ENCODE measurements at regions not wholly inside any gene's neighbourhood (a gene's known extent, or its start where the extent isn't known, plus 50 kb on each side); places are given as distances from the start of the nearest gene placed in this dataset.
"Not testable (repeated sequence)": the region's sequence is repeated elsewhere in the genome, so short reads cannot be mapped to it uniquely, and the experiment has no call there.

DNA sequence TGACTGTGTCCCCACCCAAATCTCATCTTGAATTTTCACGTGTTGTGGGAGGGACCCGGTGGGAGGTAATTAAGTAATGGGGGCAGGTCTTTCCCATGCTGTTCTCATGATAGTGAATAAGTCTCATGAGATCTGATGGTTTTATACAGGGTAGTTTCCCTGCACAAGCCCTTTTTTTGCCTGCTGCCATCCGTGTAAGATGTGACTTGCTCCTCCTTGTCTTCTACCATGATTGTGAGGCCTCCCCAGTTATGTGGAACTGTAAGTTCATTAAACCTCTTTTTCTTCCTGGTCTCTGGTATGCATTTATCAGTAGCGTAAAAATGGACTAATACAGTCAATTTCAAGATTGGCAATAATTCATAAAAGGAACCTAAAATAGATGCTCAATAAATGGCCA, 261.0 kb downstream of the ETV1 start:
- TF ChIP-seq, protein P1, sequence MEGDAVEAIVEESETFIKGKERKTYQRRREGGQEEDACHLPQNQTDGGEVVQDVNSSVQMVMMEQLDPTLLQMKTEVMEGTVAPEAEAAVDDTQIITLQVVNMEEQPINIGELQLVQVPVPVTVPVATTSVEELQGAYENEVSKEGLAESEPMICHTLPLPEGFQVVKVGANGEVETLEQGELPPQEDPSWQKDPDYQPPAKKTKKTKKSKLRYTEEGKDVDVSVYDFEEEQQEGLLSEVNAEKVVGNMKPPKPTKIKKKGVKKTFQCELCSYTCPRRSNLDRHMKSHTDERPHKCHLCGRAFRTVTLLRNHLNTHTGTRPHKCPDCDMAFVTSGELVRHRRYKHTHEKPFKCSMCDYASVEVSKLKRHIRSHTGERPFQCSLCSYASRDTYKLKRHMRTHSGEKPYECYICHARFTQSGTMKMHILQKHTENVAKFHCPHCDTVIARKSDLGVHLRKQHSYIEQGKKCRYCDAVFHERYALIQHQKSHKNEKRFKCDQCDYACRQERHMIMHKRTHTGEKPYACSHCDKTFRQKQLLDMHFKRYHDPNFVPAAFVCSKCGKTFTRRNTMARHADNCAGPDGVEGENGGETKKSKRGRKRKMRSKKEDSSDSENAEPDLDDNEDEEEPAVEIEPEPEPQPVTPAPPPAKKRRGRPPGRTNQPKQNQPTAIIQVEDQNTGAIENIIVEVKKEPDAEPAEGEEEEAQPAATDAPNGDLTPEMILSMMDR (conservative IDR thresholded peaks at IDR 0.05; ENCODE audit: low read depth in 2 of 2), result not testable (repeated sequence)
- TF ChIP-seq POLR2AphosphoS5 (IDR thresholded peaks at IDR 0.05; ENCODE audit: low read depth); ZNF114 (CRISPR knock-in tag; IDR thresholded peaks at IDR 0.05); REST (IDR thresholded peaks at IDR 0.05; ENCODE audit: unreplicated experiment); EZH2phosphoT487 (IDR thresholded peaks at IDR 0.05; ENCODE audit: unreplicated experiment); CREB1 (CRISPR knock-in tag; IDR thresholded peaks at IDR 0.05; ENCODE audit: low read depth); EZH2 (IDR thresholded peaks at IDR 0.05; ENCODE audit: low read depth, unreplicated experiment); JUNB (IDR thresholded peaks at IDR 0.05; ENCODE audit: unreplicated experiment); STAT1 (IDR thresholded peaks at IDR 0.05; ENCODE audit: unreplicated experiment); NANOG (IDR thresholded peaks at IDR 0.05; ENCODE audit: borderline replicate concordance): not testable (repeated sequence)

Measured in GM23338 (cell line).